DOHH2 (cell line): ENCODE measurements at regions not wholly inside any gene's neighbourhood (a gene's known extent, or its start where the extent isn't known, plus 50 kb on each side); places are given as distances from the start of the nearest gene placed in this dataset.
"Not testable (repeated sequence)": the region's sequence is repeated elsewhere in the genome, so short reads cannot be mapped to it uniquely, and the experiment has no call there.

Source experiments
- H3F3A ChIP-seq: fragments of 200-600 bp; sonication (generic), shearing (Covaris generic); 2 replicates; pipeline ENCODE4 v1.6.0; 2016; ENCODE audit warnings: antibody characterized with exemption, mild to moderate bottlenecking; ENCODE audit not compliant: control insufficient read depth, insufficient read depth
- H3K27ac ChIP-seq: fragments of 200-600 bp; sonication (generic); 2 replicates; pipeline ENCODE4 v1.5.1; 2014; ENCODE audit warnings: low read depth, mild to moderate bottlenecking, low read length, moderate library complexity
- H3K27me3 ChIP-seq: fragments of 200-600 bp; sonication (generic); 2 replicates; pipeline ENCODE4 v1.6.1; 2014; ENCODE audit warnings: mild to moderate bottlenecking, low read length, mixed read lengths; ENCODE audit not compliant: control insufficient read depth
- H3K36me3 ChIP-seq: fragments of 200-600 bp; sonication (generic); 2 replicates; pipeline ENCODE4 v1.6.1; 2014; ENCODE audit warnings: mild to moderate bottlenecking, low read length, moderate library complexity, mixed read lengths; ENCODE audit not compliant: control insufficient read depth
- H3K4me1 ChIP-seq: fragments of 200-600 bp; sonication (generic); 2 replicates; pipeline ENCODE4 v1.6.1; 2014; ENCODE audit warnings: mild to moderate bottlenecking, low read length, mixed read lengths; ENCODE audit not compliant: control insufficient read depth
- H3K4me2 ChIP-seq: fragments of 200-600 bp; sonication (generic); 2 replicates; pipeline ENCODE4 v1.6.0; 2014; ENCODE audit warnings: mild to moderate bottlenecking, low read length, moderate library complexity
- H3K4me3 ChIP-seq: fragments of 200-600 bp; sonication (generic); 2 replicates; pipeline ENCODE4 v1.5.1; 2014; ENCODE audit warnings: mild to moderate bottlenecking, low read length, mixed read lengths
- H3K79me2 ChIP-seq: fragments of 200-600 bp; sonication (generic); 2 replicates; pipeline ENCODE4 v1.6.1; 2014; ENCODE audit warnings: mild to moderate bottlenecking, low read length, mixed read lengths; ENCODE audit not compliant: control insufficient read depth
- H3K9me2 ChIP-seq: fragments of 200-600 bp; sonication (generic); replicated peaks from 2 replicates; pipeline ENCODE4 v1.6.1; 2014; ENCODE audit warnings: mild to moderate bottlenecking, low read length, mixed read lengths; ENCODE audit not compliant: control insufficient read depth
- H3K9me3 ChIP-seq: fragments of 200-600 bp; sonication (generic); 2 replicates; pipeline ENCODE4 v1.6.1; 2014; ENCODE audit warnings: antibody characterized with exemption, low read length, mixed read lengths; ENCODE audit not compliant: control insufficient read depth, insufficient read depth
- H4K20me1 ChIP-seq: fragments of 200-600 bp; sonication (generic); 2 replicates; pipeline ENCODE4 v1.6.0; 2014; ENCODE audit warnings: low read depth, mild to moderate bottlenecking, antibody characterized with exemption, low read length, moderate library complexity; ENCODE audit not compliant: control insufficient read depth, insufficient read depth
- EZH2phosphoT487 ChIP-seq: fragments of 200-600 bp; sonication (generic); IDR thresholded peaks from 2 replicates; pipeline ENCODE4 v1.6.1; 2017; ENCODE audit warnings: borderline replicate concordance, mild to moderate bottlenecking, antibody characterized with exemption, low read length, moderate library complexity, mixed read lengths
- TF ChIP-seq, protein P1 (sequence below): fragments of 200-600 bp; sonication (generic); IDR thresholded peaks from one replicate; pipeline ENCODE4 v1.5.1; 2014; ENCODE audit warnings: antibody characterized with exemption, mild to moderate bottlenecking, low read depth, low read length; ENCODE audit not compliant: poor library complexity, severe bottlenecking

DNA sequence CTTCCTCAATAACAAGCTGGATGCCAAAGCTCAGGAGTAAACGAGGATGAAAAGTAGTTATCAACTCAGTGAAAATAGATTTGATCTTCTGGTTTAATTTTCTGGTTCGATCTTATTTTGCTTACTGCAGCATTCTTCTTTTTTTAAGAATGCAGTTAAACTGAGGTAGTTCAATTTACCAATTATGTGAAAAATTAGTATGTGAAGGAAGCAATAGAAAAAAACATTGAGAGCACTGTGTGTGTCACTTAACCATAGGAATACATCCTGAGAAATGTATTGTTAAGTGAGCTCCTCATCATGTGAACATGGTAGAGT lies 111.4 kb upstream of the TSPAN8 start:
- no peaks in the 10 kb centered on the region for H3K4me1 ChIP-seq
- no peaks in the 10 kb centered on the region for H3K36me3 ChIP-seq
- H4K20me1 ChIP-seq = no peaks in the 10 kb centered on the region
- no peaks in the 10 kb centered on the region for H3K79me2 ChIP-seq
- H3F3A ChIP-seq = no peaks in the 10 kb centered on the region
- no peak overlapping the region for H3K4me2 ChIP-seq
- no peaks in the 10 kb centered on the region for H3K27me3 ChIP-seq
- TF ChIP-seq, protein P1, sequence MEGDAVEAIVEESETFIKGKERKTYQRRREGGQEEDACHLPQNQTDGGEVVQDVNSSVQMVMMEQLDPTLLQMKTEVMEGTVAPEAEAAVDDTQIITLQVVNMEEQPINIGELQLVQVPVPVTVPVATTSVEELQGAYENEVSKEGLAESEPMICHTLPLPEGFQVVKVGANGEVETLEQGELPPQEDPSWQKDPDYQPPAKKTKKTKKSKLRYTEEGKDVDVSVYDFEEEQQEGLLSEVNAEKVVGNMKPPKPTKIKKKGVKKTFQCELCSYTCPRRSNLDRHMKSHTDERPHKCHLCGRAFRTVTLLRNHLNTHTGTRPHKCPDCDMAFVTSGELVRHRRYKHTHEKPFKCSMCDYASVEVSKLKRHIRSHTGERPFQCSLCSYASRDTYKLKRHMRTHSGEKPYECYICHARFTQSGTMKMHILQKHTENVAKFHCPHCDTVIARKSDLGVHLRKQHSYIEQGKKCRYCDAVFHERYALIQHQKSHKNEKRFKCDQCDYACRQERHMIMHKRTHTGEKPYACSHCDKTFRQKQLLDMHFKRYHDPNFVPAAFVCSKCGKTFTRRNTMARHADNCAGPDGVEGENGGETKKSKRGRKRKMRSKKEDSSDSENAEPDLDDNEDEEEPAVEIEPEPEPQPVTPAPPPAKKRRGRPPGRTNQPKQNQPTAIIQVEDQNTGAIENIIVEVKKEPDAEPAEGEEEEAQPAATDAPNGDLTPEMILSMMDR = no peak
- no peak for TF ChIP-seq EZH2phosphoT487
- H3K4me3 ChIP-seq = no peak overlapping the region
- no peaks in the 10 kb centered on the region for H3K9me2 ChIP-seq
- H3K27ac ChIP-seq = no peak overlapping the region
- no peaks in the 10 kb centered on the region for H3K9me3 ChIP-seq

DNA sequence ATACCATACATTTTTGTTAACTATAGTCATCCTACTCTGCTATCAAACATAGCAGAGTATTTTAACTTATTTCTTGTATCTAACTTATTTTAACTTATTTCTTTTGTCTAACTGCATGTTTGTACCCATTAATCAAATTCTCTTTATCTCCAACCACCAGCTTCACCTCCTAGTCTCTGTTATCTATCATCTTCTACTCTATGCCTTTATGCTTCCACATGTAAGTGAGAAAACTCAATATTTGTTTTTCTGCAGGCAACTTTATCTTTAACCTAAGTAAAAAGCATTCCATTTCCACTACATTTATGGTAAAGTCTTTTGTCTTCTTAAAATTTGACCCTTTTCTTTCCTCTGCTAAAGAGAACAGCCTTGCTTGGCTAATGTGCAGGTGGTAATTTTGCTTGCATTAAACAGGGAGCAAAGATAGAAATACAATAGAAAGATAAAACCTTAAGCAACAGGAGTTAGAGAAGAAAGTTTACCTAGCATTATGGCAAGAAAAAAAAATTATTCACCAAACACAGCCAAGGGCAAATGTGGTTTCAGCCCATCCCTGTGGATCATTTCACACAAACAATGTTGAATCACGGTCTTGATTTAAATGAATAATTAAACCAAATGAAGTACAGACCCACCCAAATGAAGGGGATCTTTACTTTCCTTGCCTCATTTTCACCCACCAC lies 110.9 kb upstream of the TSPAN8 start:
- H3K79me2 ChIP-seq = no peaks in the 10 kb centered on the region
- H3K36me3 ChIP-seq = no peaks in the 10 kb centered on the region
- H3K27me3 ChIP-seq = no peaks in the 10 kb centered on the region
- no peak overlapping the region for H3K4me3 ChIP-seq
- H3K9me3 ChIP-seq = no peaks in the 10 kb centered on the region
- H3K27ac ChIP-seq = no peak overlapping the region
- TF ChIP-seq, protein P1 = no peak
- TF ChIP-seq EZH2phosphoT487 = no peak
- H3K4me2 ChIP-seq = no peak overlapping the region
- no peaks in the 10 kb centered on the region for H3F3A ChIP-seq
- H4K20me1 ChIP-seq = no peaks in the 10 kb centered on the region
- H3K9me2 ChIP-seq = no peaks in the 10 kb centered on the region
- no peaks in the 10 kb centered on the region for H3K4me1 ChIP-seq

DNA sequence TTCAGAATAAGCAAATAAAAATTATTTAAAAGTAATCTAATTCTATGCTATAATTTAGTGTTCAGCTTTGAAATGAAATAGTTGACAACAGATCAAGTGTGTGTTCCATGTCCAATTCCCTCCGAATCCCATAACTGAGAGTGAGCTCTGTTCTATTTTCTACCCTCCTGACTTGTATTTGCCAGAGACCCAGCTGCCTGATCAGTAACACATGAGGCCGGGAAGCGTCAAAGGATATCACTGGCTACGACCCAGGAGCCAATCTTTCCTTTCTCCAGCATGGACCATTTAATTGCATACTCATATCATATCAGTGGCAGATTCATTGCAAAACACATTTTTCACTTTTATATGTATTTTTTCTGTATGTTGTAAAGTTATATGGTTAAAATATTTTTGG lies 108.8 kb upstream of the TSPAN8 start:
- TF ChIP-seq, protein P1 = no peak
- TF ChIP-seq EZH2phosphoT487 = no peak
- no peak overlapping the region for H3K4me2 ChIP-seq

DNA sequence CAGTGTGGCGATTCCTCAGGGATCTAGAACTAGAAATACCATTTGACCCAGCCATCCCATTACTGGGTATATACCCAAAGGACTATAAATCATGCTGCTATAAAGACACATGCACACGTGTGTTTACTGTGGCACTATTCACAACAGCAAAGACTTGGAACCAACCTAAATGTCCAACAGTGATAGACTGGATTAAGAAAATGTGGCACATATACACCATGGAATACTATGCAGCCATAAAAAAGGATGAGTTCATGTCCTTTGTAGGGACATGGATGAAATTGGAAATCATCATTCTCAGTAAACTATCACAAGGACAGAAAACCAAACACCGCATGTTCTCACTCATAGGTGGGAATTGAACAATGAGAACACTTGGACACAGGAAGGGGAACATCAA lies 107.9 kb upstream of the TSPAN8 start:
- H3K4me2 ChIP-seq, H3K27ac ChIP-seq, H4K20me1 ChIP-seq, H3K4me1 ChIP-seq, H3K79me2 ChIP-seq, H3K9me3 ChIP-seq, H3K9me2 ChIP-seq, H3K27me3 ChIP-seq, H3K4me3 ChIP-seq, H3K36me3 ChIP-seq, H3F3A ChIP-seq: not testable (repeated sequence)

More for the DNA sequence above, 108.8 kb upstream of the TSPAN8 start:
- Histone ChIP-seq H3F3A (no peaks in the 10 kb centered on the region), H3K4me3 (no peak overlapping the region), H3K4me1 (no peaks in the 10 kb centered on the region), H3K9me3 (no peaks in the 10 kb centered on the region), H3K9me2 (no peaks in the 10 kb centered on the region), H4K20me1 (no peaks in the 10 kb centered on the region), H3K27me3 (no peaks in the 10 kb centered on the region), H3K79me2 (no peaks in the 10 kb centered on the region), H3K36me3 (no peaks in the 10 kb centered on the region), H3K27ac (no peak overlapping the region)
